ENCODE measurements at regions not wholly inside any gene's neighbourhood (a gene's known extent, or its start where the extent isn't known, plus 50 kb on each side); places are given as distances from the start of the nearest gene placed in this dataset.

DNA sequence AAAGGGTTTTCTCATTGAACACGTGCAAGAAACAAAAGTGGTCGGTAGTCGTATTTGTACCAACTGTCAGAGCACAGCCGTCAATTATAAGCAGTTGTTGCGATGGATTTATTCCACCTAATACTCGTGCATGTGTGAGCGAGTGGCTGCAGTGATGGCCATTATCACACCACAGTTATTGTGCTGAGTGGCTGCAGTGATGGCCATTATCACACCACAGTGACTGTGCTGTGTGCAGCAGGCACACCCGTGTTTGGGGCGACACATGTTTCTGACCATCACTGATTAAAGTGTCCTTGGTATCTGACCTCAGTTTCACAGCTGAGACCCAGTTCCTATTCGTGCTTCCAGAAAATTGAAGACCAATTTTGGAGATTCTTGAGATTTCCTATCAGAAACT, 142.9 kb upstream of the PFKP start:
- DNase-seq, result no peak
- intact Hi-C loops (cut with DNase I), result loop anchor here in 1 of 10 donors (10.0 kb wide), 1 partner anchor 210 kb away; no protein-coding TSS in a partner anchor
- 81 to 88% (median 83%) methylated on average over 10 of the region's 10 CpGs for WGBS, 4 donors

GRCh38 chr10:2921956-2922680, 145.2 kb upstream of the PFKP start:
- no peak overlapping the region for H3K27ac ChIP-seq
- ATAC-seq (no peak), DNase-seq (no peak)
- H3K27me3 ChIP-seq, result peaks cover 0 to 25% (median 4%) of the 10 kb centered on the region in 9 donors
- H3K36me3 ChIP-seq, result no peaks in the 10 kb centered on the region
- H3K9me3 ChIP-seq, result no peaks in the 10 kb centered on the region
- no peak overlapping the region for H3K4me3 ChIP-seq
- WGBS, 4 donors, result 84 to 85% (median 84%) methylated on average over 25 to 26 of the region's 26 CpGs
- H3K4me1 ChIP-seq, result peaks cover 0 to 11% (median 0%) of the 10 kb centered on the region in 12 donors
- intact Hi-C loops (cut with DNase I), result loop anchor here in 1 of 10 donors (10.0 kb wide), 1 partner anchor 213 kb away; no protein-coding TSS in a partner anchor
- TF ChIP-seq CTCF (IDR thresholded peaks at IDR 0.05) (no peak), POLR2A (IDR thresholded peaks at IDR 0.05) (no peak)

More for the DNA sequence above, 142.9 kb upstream of the PFKP start:
- Histone ChIP-seq H3K27ac (no peak overlapping the region), H3K27me3 (peaks cover 0 to 35% (median 0%) of the 10 kb centered on the region in 9 donors), H3K4me3 (no peak overlapping the region), H3K9me3 (no peaks in the 10 kb centered on the region), H3K4me1 (peaks cover 0 to 16% (median 0%) of the 10 kb centered on the region in 12 donors), H3K36me3 (no peaks in the 10 kb centered on the region)
- TF ChIP-seq POLR2A (IDR thresholded peaks at IDR 0.05) (no peak), CTCF (IDR thresholded peaks at IDR 0.05) (no peak)
- no peak for ATAC-seq

DNA sequence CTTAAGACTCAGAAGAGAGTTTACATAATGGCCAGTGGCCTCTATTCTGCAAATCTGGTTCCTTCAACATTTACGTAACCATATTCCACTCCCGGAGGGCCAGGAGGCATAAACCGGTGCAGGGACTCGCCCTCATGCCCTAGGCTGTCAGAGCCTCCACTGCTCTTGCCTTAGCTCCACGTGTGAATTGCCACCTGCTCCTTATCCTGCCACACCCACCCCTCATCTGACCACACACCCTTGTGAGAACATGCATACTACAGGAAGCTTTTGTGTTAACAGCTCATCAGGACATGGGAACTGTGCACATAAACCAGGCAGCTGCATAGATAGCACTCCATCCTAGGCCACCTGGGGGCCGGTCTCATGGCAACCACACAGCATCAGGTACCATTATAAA, 146.7 kb upstream of the PFKP start:
- intact Hi-C loops (cut with DNase I), result loop anchor here in 1 of 10 donors (10.0 kb wide), 1 partner anchor 214 kb away; no protein-coding TSS in a partner anchor
- Histone ChIP-seq H3K4me3 (no peak overlapping the region), H3K27ac (no peak overlapping the region), H3K4me1 (peaks cover 0 to 9% (median 0%) of the 10 kb centered on the region in 12 donors), H3K27me3 (peaks cover 0 to 23% (median 3%) of the 10 kb centered on the region in 9 donors), H3K9me3 (no peaks in the 10 kb centered on the region), H3K36me3 (no peaks in the 10 kb centered on the region)
- DNase-seq (no peak), ATAC-seq (no peak)
- 54 to 59% (median 57%) methylated on average over 6 of the region's 6 CpGs for WGBS, 4 donors
- TF ChIP-seq POLR2A (IDR thresholded peaks at IDR 0.05) (no peak), CTCF (IDR thresholded peaks at IDR 0.05) (no peak)

GRCh38 chr10:2920168-2920567, 147.2 kb upstream of the PFKP start:
- TF ChIP-seq POLR2A (IDR thresholded peaks at IDR 0.05) (no peak), CTCF (IDR thresholded peaks at IDR 0.05) (no peak)
- H3K27me3 ChIP-seq, result peaks cover 0 to 23% (median 3%) of the 10 kb centered on the region in 9 donors
- ATAC-seq (no peak), DNase-seq (no peak)
- peaks cover 0 to 5% (median 0%) of the 10 kb centered on the region in 12 donors for H3K4me1 ChIP-seq
- WGBS, 4 donors, result 30 to 51% (median 43%) methylated on average over 3 of the region's 3 CpGs
- no peaks in the 10 kb centered on the region for H3K36me3 ChIP-seq
- intact Hi-C loops (cut with DNase I), result loop anchor here in 1 of 10 donors (10.0 kb wide), 1 partner anchor 215 kb away; no protein-coding TSS in a partner anchor
- H3K27ac ChIP-seq, result no peak overlapping the region
- no peaks in the 10 kb centered on the region for H3K9me3 ChIP-seq
- H3K4me3 ChIP-seq, result no peak overlapping the region
